Ascending aorta (tissue), 2 donors: ENCODE measurements at regions not wholly inside any gene's neighbourhood (a gene's known extent, or its start where the extent isn't known, plus 50 kb on each side); places are given as distances from the start of the nearest gene placed in this dataset.

Experiments used
- DNase-seq, 2 donors: peaks; one replicate each; pipeline ENCODE4 v3.0.0-alpha.2; 2019; ENCODE audit warnings: low spot score in 2 of 2
- H3K27ac ChIP-seq, 2 donors: fragments of 200-600 bp; sonication (generic); one replicate each; pipeline ENCODE4 v1.5.1; 2016 to 2017; ENCODE audit warnings: mild to moderate bottlenecking in 1 of 2
- H3K27me3 ChIP-seq: fragments of 200-600 bp; sonication (generic); one replicate; pipeline ENCODE4 v1.5.1; 2017
- H3K36me3 ChIP-seq, 2 donors: fragments of 200-600 bp; sonication (generic); one replicate each; pipeline ENCODE4 v1.5.1; 2016
- H3K4me1 ChIP-seq, 2 donors: fragments of 200-600 bp; sonication (generic); one replicate each; pipeline ENCODE4 v1.5.1; 2016 to 2017; ENCODE audit warnings: mild to moderate bottlenecking in 1 of 2
- H3K4me3 ChIP-seq, 2 donors: fragments of 200-600 bp; sonication (generic); one replicate each; pipeline ENCODE4 v1.5.1; 2016 to 2017; ENCODE audit warnings: mild to moderate bottlenecking in 1 of 2
- H3K9me3 ChIP-seq, 2 donors: fragments of 200-600 bp; sonication (generic); one replicate each; pipeline ENCODE4 v1.5.1; 2016
- intact Hi-C: fragments of 100-400 bp; cut with DNase I; formaldehyde crosslinking; loops from one replicate; pipeline ENCODE4 v1.15.1; 2023
- TF ChIP-seq, protein P1 (sequence below), 3 experiments: fragments of 200-600 bp in 2 of 3; fragments of 450-650 bp in 1 of 3; sonication (generic) in 2 of 3; IDR thresholded peaks; one replicate each; pipeline ENCODE4 v1.5.1; 2016 to 2019; ENCODE audit warnings: antibody characterized with exemption in 3 of 3, mild to moderate bottlenecking in 1 of 3, moderate library complexity in 1 of 3

- H3K9me3 ChIP-seq, result no peaks in the 10 kb centered on the region
- TF ChIP-seq, protein P1, sequence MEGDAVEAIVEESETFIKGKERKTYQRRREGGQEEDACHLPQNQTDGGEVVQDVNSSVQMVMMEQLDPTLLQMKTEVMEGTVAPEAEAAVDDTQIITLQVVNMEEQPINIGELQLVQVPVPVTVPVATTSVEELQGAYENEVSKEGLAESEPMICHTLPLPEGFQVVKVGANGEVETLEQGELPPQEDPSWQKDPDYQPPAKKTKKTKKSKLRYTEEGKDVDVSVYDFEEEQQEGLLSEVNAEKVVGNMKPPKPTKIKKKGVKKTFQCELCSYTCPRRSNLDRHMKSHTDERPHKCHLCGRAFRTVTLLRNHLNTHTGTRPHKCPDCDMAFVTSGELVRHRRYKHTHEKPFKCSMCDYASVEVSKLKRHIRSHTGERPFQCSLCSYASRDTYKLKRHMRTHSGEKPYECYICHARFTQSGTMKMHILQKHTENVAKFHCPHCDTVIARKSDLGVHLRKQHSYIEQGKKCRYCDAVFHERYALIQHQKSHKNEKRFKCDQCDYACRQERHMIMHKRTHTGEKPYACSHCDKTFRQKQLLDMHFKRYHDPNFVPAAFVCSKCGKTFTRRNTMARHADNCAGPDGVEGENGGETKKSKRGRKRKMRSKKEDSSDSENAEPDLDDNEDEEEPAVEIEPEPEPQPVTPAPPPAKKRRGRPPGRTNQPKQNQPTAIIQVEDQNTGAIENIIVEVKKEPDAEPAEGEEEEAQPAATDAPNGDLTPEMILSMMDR (IDR thresholded peaks at IDR 0.05), result no peak
- no peak overlapping the region for H3K27ac ChIP-seq
- no peaks in the 10 kb centered on the region for H3K36me3 ChIP-seq
- intact Hi-C loops, result no loop called here
- DNase-seq, result no peak
- no peaks in the 10 kb centered on the region for H3K27me3 ChIP-seq
- H3K4me3 ChIP-seq, result no peak overlapping the region
- no peaks in the 10 kb centered on the region for H3K4me1 ChIP-seq
Observed at GRCh38 chr14:46323404-46323762, 328.2 kb downstream of the RPL10L start.

GRCh38 chr14:46322730-46323403, 328.7 kb downstream of the RPL10L start:
- Histone ChIP-seq H3K4me3 (no peak overlapping the region), H3K27me3 (no peaks in the 10 kb centered on the region), H3K27ac (no peak overlapping the region), H3K36me3 (no peaks in the 10 kb centered on the region), H3K9me3 (no peaks in the 10 kb centered on the region), H3K4me1 (no peaks in the 10 kb centered on the region)
- TF ChIP-seq, protein P1 (IDR thresholded peaks at IDR 0.05), result no peak
- intact Hi-C loops, result no loop called here
- DNase-seq, result no peak

GRCh38 chr14:46322076-46322475, 329.5 kb downstream of the RPL10L start:
- DNase-seq, result no peak
- H3K27me3 ChIP-seq, result no peaks in the 10 kb centered on the region
- TF ChIP-seq, protein P1 (IDR thresholded peaks at IDR 0.05), result no peak
- H3K27ac ChIP-seq, result no peak overlapping the region
- H3K9me3 ChIP-seq, result no peaks in the 10 kb centered on the region
- no peak overlapping the region for H3K4me3 ChIP-seq
- intact Hi-C loops, result no loop called here
- H3K4me1 ChIP-seq, result no peaks in the 10 kb centered on the region
- no peaks in the 10 kb centered on the region for H3K36me3 ChIP-seq

DNA sequence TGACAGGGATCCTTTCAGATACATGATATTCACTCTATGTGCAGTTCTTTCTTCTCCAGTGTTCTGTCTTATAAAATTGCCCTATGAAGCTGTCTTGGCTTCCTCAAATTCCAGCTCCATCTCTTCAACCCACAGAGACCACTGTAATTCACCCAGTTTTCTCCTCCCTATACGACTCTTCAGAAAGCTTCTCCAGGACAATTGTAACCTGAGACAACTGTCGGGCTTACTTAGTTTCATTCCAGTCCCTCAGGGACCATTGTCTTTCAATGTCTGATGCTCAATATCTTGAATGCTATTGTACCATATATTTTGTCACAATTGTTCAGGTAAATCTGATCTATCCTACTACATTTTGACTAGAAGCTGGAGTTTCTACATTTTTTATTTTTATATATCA, 345.3 kb downstream of the RPL10L start:
- H3K4me1 ChIP-seq, result no peaks in the 10 kb centered on the region
- no peaks in the 10 kb centered on the region for H3K27me3 ChIP-seq
- no peaks in the 10 kb centered on the region for H3K9me3 ChIP-seq
- no peak for DNase-seq
- TF ChIP-seq, protein P1 (IDR thresholded peaks at IDR 0.05), result no peak
- no peak overlapping the region for H3K4me3 ChIP-seq
- intact Hi-C loops, result no loop called here
- no peaks in the 10 kb centered on the region for H3K36me3 ChIP-seq
- H3K27ac ChIP-seq, result no peak overlapping the region

DNA sequence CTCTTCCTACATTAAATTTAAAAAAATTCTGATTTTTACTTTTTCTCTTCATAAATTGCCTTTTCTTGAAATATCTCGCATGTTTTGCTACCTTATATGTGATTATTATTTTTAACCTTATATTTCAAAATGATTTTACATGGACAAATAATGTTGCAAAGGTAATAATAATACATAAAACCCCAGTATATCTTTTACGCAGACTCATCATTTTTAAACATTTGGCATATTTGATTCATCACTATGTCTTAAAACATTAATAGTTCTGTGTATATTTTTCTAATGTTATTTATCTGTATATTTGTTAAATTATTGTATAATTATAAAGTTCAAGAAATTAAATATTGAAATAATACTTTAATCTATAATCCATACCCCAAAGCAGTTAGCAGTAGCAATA, 350.8 kb downstream of the RPL10L start:
- H3K4me3 ChIP-seq, result no peak overlapping the region
- no peak for DNase-seq
- no peaks in the 10 kb centered on the region for H3K4me1 ChIP-seq
- H3K27me3 ChIP-seq, result no peaks in the 10 kb centered on the region
- intact Hi-C loops, result no loop called here
- H3K27ac ChIP-seq, result no peak overlapping the region
- TF ChIP-seq, protein P1 (IDR thresholded peaks at IDR 0.05), result no peak
- no peaks in the 10 kb centered on the region for H3K9me3 ChIP-seq
- no peaks in the 10 kb centered on the region for H3K36me3 ChIP-seq

DNA sequence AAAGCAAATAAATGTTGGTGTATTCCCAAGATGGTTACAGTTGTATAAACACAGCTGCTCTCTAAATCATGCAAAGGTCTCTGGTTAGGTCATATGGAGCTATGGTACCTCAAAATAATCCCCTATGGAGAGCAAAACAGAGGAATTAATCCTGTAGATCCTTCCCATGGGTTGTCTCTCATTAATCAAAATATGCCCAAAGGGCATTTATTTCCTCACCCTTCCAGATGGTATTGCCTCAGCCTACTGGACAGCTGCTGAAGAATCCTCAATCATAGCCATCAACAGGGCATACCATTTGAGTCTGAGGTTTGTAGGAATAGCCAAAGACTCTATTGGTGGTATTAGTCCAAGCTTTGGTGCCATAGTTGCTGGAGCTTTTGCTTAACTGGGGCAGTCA, 360.9 kb downstream of the RPL10L start:
- no peak overlapping the region for H3K27ac ChIP-seq
- no peaks in the 10 kb centered on the region for H3K4me1 ChIP-seq
- H3K27me3 ChIP-seq, result no peaks in the 10 kb centered on the region
- no peaks in the 10 kb centered on the region for H3K36me3 ChIP-seq
- TF ChIP-seq, protein P1 (IDR thresholded peaks at IDR 0.05), result no peak
- DNase-seq, result no peak
- H3K4me3 ChIP-seq, result no peak overlapping the region
- H3K9me3 ChIP-seq, result no peaks in the 10 kb centered on the region
- intact Hi-C loops, result no loop called here
